ENCODE measurements at regions not wholly inside any gene's neighbourhood (a gene's known extent, or its start where the extent isn't known, plus 50 kb on each side); places are given as distances from the start of the nearest gene placed in this dataset.

DNA sequence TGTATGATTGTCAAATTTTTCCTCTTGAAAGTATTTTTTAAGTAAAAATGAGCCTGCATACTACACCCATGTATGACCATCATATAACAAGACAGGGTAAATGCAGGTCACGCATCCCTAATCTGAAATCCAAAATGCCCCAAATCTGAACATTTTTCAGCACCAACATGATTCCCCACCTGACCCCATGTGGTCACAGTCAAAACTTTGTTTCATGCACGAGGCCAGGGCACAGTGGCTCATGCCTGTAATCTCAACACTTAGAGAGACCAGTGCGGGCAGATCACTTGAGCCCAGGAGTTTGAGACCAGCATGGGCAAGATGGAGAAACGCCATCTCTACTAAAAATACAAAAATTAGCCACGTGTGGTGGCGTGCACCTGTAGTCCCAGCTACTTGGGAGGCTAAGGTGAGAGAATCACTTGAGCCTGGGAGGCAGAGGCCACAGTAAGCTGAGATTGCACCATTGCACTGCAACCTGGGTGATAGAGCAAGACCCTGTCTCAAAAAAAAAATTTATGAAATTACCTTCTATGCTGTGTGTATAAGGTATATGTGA, 63.7 kb upstream of the NPAS1 start:
- TF ChIP-seq, protein P1, sequence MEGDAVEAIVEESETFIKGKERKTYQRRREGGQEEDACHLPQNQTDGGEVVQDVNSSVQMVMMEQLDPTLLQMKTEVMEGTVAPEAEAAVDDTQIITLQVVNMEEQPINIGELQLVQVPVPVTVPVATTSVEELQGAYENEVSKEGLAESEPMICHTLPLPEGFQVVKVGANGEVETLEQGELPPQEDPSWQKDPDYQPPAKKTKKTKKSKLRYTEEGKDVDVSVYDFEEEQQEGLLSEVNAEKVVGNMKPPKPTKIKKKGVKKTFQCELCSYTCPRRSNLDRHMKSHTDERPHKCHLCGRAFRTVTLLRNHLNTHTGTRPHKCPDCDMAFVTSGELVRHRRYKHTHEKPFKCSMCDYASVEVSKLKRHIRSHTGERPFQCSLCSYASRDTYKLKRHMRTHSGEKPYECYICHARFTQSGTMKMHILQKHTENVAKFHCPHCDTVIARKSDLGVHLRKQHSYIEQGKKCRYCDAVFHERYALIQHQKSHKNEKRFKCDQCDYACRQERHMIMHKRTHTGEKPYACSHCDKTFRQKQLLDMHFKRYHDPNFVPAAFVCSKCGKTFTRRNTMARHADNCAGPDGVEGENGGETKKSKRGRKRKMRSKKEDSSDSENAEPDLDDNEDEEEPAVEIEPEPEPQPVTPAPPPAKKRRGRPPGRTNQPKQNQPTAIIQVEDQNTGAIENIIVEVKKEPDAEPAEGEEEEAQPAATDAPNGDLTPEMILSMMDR (IDR thresholded peaks at IDR 0.05; ENCODE audit: insufficient read depth, low read length) = no peak
- H3K4me3 ChIP-seq (ENCODE audit: low read depth, low read length) = no peak overlapping the region
- DNase-seq (ENCODE audit: low read depth) = no peak

- H3K4me3 ChIP-seq (ENCODE audit: low read depth, low read length) = no peak overlapping the region
- peak; percentile 62 for DNase-seq (ENCODE audit: low read depth)
- TF ChIP-seq, protein P1 (IDR thresholded peaks at IDR 0.05; ENCODE audit: insufficient read depth, low read length) = no peak
Measured at GRCh38 chr19:46958532-46958931, 61.1 kb upstream of the NPAS1 start.

DNA sequence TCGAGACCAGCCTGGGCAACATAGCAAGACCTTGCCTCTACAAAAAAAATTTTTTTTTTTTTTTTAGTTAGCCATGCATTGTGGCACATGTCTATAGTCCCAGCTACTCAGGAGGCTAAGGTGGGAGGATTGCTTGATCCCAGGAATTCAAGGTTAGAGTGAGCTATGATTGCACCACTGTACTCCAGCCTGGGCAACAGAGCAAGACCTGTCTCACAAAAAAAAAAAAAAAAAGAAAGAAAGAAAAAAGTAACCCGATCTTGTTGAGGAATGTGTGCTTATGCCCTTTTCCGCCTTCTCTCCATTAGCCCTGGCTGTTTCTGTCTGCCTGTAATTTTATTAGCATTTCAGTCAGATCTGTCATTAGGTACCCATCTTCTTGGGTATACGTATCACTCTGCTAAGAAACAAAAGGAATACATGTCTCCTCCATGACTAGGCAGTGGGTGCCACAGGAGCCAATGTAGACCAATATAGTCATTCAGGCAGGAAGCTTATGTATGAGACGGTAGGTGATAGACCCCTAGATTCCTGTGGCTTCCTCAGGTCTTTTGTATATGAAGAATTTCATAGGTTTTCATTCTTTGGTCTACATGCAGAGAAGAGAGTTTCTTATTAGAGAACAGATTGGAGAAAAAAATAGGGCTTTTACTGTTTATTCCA, 59.6 kb upstream of the NPAS1 start:
- no peak for DNase-seq (ENCODE audit: low read depth)
- TF ChIP-seq, protein P1 (IDR thresholded peaks at IDR 0.05; ENCODE audit: insufficient read depth, low read length) = no peak
- no peak overlapping the region for H3K4me3 ChIP-seq (ENCODE audit: low read depth, low read length)

DNA sequence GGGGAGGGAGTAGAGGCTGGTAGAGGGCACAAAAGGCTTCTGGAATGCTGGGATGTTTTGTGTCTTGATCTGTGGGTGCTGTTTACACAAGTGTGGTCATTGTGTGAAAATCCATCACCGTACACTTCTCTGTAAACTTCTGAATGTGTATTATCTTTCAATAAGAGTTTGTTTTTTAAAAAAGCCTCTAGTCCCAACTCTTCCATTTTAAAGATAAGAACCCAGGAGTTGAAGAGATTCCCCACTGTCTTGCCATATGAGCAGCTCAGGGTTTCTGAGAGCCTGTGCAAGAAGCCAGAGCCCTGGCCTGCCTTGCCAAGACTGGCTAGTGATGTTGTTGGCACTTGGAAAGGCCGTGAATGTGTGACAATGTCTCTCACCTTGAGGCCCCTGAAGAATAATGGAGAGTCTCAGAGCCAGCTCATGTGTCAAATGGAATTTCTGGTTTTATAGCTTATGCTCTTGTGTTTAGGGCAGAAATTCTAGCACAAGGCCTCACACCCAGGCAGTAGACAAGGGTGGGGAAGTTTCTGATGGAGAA, 57.5 kb upstream of the NPAS1 start:
- TF ChIP-seq, protein P1 (IDR thresholded peaks at IDR 0.05; ENCODE audit: insufficient read depth, low read length) = no peak
- DNase-seq (ENCODE audit: low read depth) = no peak
- no peak overlapping the region for H3K4me3 ChIP-seq (ENCODE audit: low read depth, low read length)

- no peak overlapping the region for H3K4me3 ChIP-seq (ENCODE audit: low read depth, low read length)
- TF ChIP-seq, protein P1 (IDR thresholded peaks at IDR 0.05; ENCODE audit: insufficient read depth, low read length) = no peak
- peak; percentile 95 for DNase-seq (ENCODE audit: low read depth)
Measured at GRCh38 chr19:46963093-46963734, 56.4 kb upstream of the NPAS1 start.

GRCh38 chr19:46967578-46968032, 52.0 kb upstream of the NPAS1 start:
- no peak overlapping the region for H3K4me3 ChIP-seq (ENCODE audit: low read depth, low read length)
- TF ChIP-seq, protein P1 (IDR thresholded peaks at IDR 0.05; ENCODE audit: insufficient read depth, low read length) = no peak
- DNase-seq (ENCODE audit: low read depth) = peak; percentile 54

All from fibroblast of the aortic adventitia (primary cell).